HG02840 (cell line): ENCODE measurements at regions not wholly inside any gene's neighbourhood (a gene's known extent, or its start where the extent isn't known, plus 50 kb on each side); places are given as distances from the start of the nearest gene placed in this dataset.
"Not testable (repeated sequence)": the region's sequence is repeated elsewhere in the genome, so short reads cannot be mapped to it uniquely, and the experiment has no call there.

Source experiments
- ATAC-seq: cut with Tn5 transposase; IDR thresholded peaks from one replicate; pipeline ENCODE4 v1.9.1; 2021; ENCODE audit warnings: mild to moderate bottlenecking, moderate library complexity, moderate number of reproducible peaks; ENCODE audit not compliant: unreplicated experiment, low FRiP score

GRCh38 chr9:31248156-31248555 is 1136.3 kb upstream of the ACO1 start:
- ATAC-seq, result no peak

GRCh38 chr9:31251386-31251785 is 1133.1 kb upstream of the ACO1 start:
- no peak for ATAC-seq

- ATAC-seq, result no peak
Measured at GRCh38 chr9:31253800-31254762, 1130.4 kb upstream of the ACO1 start.

- no peak for ATAC-seq
Measured at GRCh38 chr9:31255211-31255610, 1129.2 kb upstream of the ACO1 start.

- no peak for ATAC-seq
Measured at GRCh38 chr9:31259824-31260223, 1124.6 kb upstream of the ACO1 start.

GRCh38 chr9:31272456-31273295 is 1111.8 kb upstream of the ACO1 start:
- ATAC-seq, result no peak

GRCh38 chr9:31275419-31275818 is 1109.0 kb upstream of the ACO1 start:
- no peak for ATAC-seq

- no peak for ATAC-seq
Measured at GRCh38 chr9:31290731-31291130, 1093.7 kb upstream of the ACO1 start.

GRCh38 chr9:31302620-31303418 is 1081.6 kb upstream of the ACO1 start:
- peak; percentile 83 for ATAC-seq

GRCh38 chr9:31304576-31304975 is 1079.9 kb upstream of the ACO1 start:
- no peak for ATAC-seq

GRCh38 chr9:31314241-31314640 is 1070.2 kb upstream of the ACO1 start:
- ATAC-seq, result no peak

GRCh38 chr9:31320494-31320893 is 1063.9 kb upstream of the ACO1 start:
- no peak for ATAC-seq

GRCh38 chr9:31321256-31321655 is 1063.2 kb upstream of the ACO1 start:
- ATAC-seq, result no peak

GRCh38 chr9:31321686-31322085 is 1062.8 kb upstream of the ACO1 start:
- ATAC-seq, result no peak

GRCh38 chr9:31323726-31324444 is 1060.6 kb upstream of the ACO1 start:
- no peak for ATAC-seq

GRCh38 chr9:31325778-31326177 is 1058.7 kb upstream of the ACO1 start:
- ATAC-seq, result no peak

- ATAC-seq, result not testable (repeated sequence)
Measured at GRCh38 chr9:31326883-31327282, 1057.6 kb upstream of the ACO1 start.

GRCh38 chr9:31334837-31335528 is 1049.5 kb upstream of the ACO1 start:
- no peak for ATAC-seq

- no peak for ATAC-seq
Measured at GRCh38 chr9:31335529-31336234, 1048.8 kb upstream of the ACO1 start.
